GM18519 (cell line): ENCODE measurements at regions not wholly inside any gene's neighbourhood (a gene's known extent, or its start where the extent isn't known, plus 50 kb on each side); places are given as distances from the start of the nearest gene placed in this dataset.
"Not testable (repeated sequence)": the region's sequence is repeated elsewhere in the genome, so short reads cannot be mapped to it uniquely, and the experiment has no call there.

Experiments
- ATAC-seq: cut with Tn5 transposase; IDR thresholded peaks from one replicate; pipeline ENCODE4 v1.9.1; 2021; ENCODE audit warnings: mild to moderate bottlenecking, moderate library complexity; ENCODE audit not compliant: unreplicated experiment, low FRiP score

DNA sequence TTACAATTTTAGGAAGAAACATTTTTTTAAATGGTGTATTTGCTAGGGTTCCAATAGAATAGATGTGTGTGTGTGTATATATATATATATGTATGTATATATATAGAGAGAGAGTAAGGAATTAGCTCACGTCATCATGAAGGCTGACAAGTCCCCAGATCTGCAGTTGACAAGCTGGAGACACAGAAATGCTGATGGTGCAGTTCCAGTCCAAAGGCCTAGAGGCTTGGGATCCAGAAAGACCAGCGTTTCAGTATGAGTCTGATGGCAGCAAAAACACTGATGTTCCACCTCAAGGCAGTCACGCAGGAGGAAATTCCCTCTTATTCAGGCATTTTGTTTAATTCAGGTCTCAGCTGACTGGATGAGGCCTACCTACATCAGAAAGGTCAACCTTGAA lies 386.8 kb downstream of the PTH2R start:
- ATAC-seq = no peak

GRCh38 chr2:208794288-208794975 lies 387.8 kb downstream of the PTH2R start:
- ATAC-seq = no peak

- ATAC-seq = no peak
These were observed 392.1 kb downstream of the PTH2R start for GRCh38 chr2:208798698-208799097.

DNA sequence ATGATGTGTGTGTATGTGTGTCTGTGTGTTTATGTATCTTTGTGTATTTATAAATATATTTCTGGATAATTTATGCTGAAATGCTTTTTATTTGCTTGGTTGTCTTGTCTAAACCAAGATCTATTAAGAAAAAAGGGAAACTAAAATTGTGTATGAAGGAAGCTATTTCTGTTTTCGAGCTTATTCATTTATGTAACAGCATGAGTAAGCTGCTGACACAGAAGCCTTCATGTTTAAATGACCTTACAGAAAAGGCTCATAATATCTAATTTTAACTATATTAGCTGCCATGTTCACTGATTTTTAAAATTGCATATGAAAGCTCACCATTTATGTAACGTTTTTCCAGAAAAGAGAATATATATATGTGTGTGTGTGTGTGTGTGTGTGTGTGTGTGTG lies 392.8 kb downstream of the PTH2R start:
- ATAC-seq = no peak

DNA sequence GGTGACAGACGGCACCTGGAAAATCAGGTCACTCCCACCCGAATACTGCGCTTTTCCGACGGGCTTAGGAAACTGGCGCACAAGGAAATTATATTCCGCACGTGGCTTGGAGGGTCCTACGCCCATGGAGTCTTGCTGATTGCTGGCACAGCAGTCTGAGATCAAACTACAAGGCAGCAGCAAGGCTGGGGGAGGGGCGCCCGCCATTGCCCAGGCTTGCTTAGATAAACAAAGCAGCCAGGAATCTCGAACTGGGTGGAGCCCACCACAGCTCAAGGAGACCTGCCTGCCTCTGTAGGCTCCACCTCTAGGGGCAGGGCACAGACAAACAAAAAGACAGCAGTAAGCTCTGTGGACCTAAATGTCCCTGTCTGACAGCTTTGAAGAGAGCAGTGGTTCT lies 394.3 kb downstream of the PTH2R start:
- not testable (repeated sequence) for ATAC-seq

DNA sequence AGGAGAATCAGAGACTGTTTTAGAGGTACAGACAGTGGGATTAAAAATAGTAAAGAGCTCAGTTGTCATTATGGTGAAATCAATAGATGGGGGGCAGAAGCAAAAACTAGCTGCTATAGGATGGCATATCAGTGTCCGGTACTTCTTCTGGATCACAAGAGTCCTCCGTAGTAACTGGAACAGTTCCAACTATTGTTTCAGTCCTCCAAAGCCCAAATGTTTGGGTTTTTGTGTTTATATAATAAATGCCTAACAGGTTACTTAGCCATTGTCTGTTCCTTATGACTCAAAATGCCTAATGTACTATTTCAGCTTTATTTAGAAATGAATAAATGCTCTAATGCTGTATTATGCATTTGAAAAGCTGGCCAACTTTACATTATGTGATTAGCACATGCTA lies 401.2 kb downstream of the PTH2R start:
- no peak for ATAC-seq

DNA sequence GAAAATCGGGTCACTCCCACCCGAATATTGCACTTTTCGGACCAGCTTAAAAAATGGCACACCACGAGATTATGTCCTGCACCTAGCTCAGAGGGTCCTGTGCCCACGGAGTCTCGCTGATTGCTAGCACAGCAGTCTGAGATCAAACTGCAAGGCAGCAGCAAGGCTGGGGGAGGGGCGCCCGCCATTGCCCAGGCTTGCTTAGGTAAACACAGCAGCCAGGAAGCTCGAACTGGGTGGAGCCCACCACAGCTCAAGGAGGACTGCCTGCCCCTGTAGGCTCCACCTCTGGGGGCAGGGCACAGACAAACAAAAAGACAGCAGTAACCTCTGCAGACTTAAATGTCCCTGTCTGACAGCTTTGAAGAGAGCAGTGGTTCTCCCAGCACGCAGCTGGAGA lies 405.3 kb downstream of the PTH2R start:
- ATAC-seq = not testable (repeated sequence)

DNA sequence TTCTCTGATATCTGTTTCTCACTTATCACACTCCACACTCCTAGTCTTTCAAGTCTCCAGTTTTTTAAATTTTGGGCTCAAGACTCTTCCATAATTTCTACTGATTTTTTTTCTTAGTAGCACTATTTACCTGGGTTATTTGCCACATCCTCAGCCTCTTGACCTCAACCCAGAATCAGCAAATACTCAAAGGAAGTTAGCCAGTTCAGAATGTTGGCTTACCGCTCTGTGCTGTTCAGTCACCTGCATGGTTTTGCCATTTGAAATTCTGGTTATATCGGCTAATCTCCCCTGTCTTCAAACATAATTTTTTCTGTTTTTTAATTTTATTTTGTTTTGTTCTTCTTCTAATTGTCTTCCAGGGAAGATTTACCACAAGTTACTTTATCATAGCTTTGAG lies 412.6 kb downstream of the PTH2R start:
- ATAC-seq = no peak

- ATAC-seq = no peak
These were observed 413.6 kb downstream of the PTH2R start for GRCh38 chr2:208820014-208820688.

DNA sequence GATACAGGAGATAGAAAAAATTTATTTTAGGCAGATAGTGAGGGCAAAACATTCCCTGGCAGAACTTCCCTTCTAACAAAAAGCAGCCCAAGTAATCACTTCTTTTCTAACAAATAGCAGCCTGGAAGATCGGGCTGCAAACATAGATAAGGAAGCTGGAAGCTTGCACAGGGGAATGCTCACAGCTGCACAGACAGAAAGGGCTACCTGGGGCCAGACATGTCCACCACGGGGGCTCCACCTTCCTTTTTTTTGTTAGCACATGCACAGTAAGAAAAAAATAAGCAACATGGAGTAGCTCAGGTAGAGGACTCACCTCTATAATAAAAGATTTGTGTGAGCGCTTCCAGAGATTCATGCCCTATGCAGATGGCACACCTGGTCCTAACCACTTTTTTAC lies 420.5 kb downstream of the PTH2R start:
- ATAC-seq = no peak

- ATAC-seq = no peak
These were observed 421.1 kb downstream of the PTH2R start for GRCh38 chr2:208827549-208828221.

- no peak for ATAC-seq
These were observed 423.6 kb downstream of the PTH2R start for GRCh38 chr2:208830203-208830602.

DNA sequence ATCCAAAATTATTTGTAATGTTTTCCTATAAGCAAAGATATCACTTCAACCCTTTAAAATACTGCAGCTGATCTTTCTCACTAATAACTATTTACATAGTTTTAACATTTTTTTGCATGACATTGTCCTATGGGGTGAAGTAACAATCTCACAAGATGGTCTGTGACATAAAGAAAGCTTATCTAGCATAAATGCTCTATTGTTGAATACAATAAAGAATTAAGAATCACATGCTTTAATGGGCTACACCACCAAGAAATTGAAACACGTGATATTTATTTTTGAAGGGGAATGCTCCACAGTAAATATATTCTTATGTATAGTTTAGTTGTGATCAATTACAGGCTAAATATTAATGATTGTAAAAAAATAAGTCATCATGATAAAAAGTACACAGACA lies 441.1 kb downstream of the PTH2R start:
- ATAC-seq = no peak

GRCh38 chr2:208854717-208855116 lies 448.1 kb downstream of the PTH2R start:
- ATAC-seq = no peak

GRCh38 chr2:208867374-208867773 lies 460.8 kb downstream of the PTH2R start:
- ATAC-seq = no peak

- peak; percentile 54 for ATAC-seq
These were observed 466.0 kb downstream of the PTH2R start for GRCh38 chr2:208872591-208872990.

DNA sequence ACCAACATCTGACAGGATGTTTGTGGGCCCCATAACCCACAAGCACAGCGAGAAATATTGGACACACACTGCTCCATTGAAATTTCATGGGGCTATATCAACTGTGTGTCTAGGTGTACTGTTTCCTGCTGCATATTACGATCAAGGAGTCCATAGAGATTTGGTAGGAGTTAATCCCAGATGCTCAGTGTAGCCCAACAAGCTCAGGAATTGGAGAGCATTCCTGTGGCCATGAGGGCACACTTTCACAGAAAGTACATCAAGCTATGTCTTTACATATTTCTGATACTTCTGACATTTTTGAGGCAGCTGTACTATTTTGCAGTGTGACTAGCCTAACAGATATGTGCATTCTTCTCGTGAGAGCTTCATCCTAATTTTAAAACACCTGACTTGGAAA lies 473.1 kb downstream of the PTH2R start:
- ATAC-seq = no peak

DNA sequence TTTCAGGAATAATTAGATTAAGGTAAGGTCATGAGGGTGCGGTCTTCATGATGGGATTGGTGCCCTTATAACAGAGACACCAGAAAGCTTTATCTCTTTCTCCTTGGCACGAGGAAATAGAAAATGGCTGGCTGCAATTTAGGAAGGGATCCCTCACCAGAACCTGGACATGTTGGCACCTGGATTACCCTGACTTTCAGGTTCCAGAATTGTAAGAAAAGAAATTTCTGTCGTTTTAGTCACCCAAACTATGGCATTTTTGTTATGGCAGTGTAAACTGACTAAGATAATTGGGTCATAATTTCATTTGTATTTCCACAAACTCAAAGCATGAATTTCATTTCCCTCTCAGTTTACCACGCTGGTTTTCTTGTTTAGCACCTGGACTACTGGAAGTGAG lies 473.6 kb downstream of the PTH2R start:
- ATAC-seq = no peak

- no peak for ATAC-seq
These were observed 483.9 kb downstream of the PTH2R start for GRCh38 chr2:208890486-208890885.

GRCh38 chr2:208892203-208892602 lies 485.6 kb downstream of the PTH2R start:
- no peak for ATAC-seq

- no peak for ATAC-seq
These were observed 499.7 kb downstream of the PTH2R start for GRCh38 chr2:208906330-208906729.

DNA sequence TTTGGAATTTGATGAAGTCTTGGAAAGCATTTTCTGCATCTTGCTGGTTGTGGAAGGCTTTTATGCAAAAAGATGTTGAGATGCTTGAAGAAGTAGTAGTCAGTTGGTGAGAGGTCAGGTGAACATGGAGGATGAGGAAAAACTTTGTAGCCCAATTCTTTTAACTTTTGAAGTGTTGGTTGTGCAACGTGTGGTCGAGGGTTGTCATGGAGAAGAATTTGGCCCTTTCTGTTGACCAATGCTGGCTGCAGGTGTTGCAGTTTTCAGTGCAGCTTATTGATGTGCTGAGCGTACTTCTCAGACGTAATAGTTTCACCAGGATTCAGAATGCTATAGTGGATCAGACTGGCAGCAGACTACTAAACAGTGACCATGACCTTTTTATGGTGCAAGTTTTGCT lies 508.4 kb upstream of the MAP2 start:
- no peak for ATAC-seq
